Hepatocyte (in vitro differentiated cells): ENCODE measurements at regions not wholly inside any gene's neighbourhood (a gene's known extent, or its start where the extent isn't known, plus 50 kb on each side); places are given as distances from the start of the nearest gene placed in this dataset.

Source experiments
- DNase-seq: peaks from one replicate; pipeline ENCODE4 v3.0.0-alpha.2; 2016; ENCODE audit warnings: low spot score
- H2AFZ ChIP-seq: fragments of 200-600 bp; sonication (generic); 2 replicates; pipeline ENCODE4 v1.6.0; 2016; ENCODE audit warnings: antibody characterized with exemption, mild to moderate bottlenecking
- H3K27ac ChIP-seq: fragments of 200-600 bp; sonication (generic); 2 replicates; pipeline ENCODE4 v1.5.1; 2016; ENCODE audit warnings: mild to moderate bottlenecking
- H3K27me3 ChIP-seq: fragments of 200-600 bp; sonication (generic); 2 replicates; pipeline ENCODE4 v1.6.1; 2016
- H3K36me3 ChIP-seq: fragments of 200-600 bp; sonication (generic); replicated peaks from 2 replicates; pipeline ENCODE4 v1.5.1; 2016; ENCODE audit warnings: low read depth; ENCODE audit not compliant: insufficient read depth
- H3K4me1 ChIP-seq: fragments of 200-600 bp; sonication (generic); 2 replicates; pipeline ENCODE4 v1.5.1; 2016; ENCODE audit warnings: mild to moderate bottlenecking, moderate library complexity; ENCODE audit not compliant: insufficient read depth
- H3K4me2 ChIP-seq: fragments of 200-600 bp; sonication (generic); 2 replicates; pipeline ENCODE4 v1.6.0; 2016
- H3K4me3 ChIP-seq: fragments of 200-600 bp; sonication (generic); 2 replicates; pipeline ENCODE4 v1.5.1; 2016; ENCODE audit warnings: mild to moderate bottlenecking
- H3K79me2 ChIP-seq: fragments of 200-600 bp; sonication (generic); 2 replicates; pipeline ENCODE4 v1.6.0; 2017; ENCODE audit warnings: mild to moderate bottlenecking
- H3K9me2 ChIP-seq: fragments of 200-600 bp; sonication (generic); replicated peaks from 2 replicates; pipeline ENCODE4 v1.6.0; 2017; ENCODE audit warnings: mild to moderate bottlenecking; ENCODE audit not compliant: insufficient read depth
- H3K9me3 ChIP-seq: fragments of 200-600 bp; sonication (generic); 2 replicates; pipeline ENCODE4 v1.5.1; 2016; ENCODE audit warnings: low read depth, mild to moderate bottlenecking
- H4K20me1 ChIP-seq: fragments of 200-600 bp; sonication (generic); 2 replicates; pipeline ENCODE4 v1.6.0; 2016; ENCODE audit warnings: mild to moderate bottlenecking; ENCODE audit not compliant: insufficient read depth, poor library complexity, severe bottlenecking
- CTCF ChIP-seq: fragments of 200-600 bp; sonication (generic); IDR thresholded peaks from 2 replicates; pipeline ENCODE4 v1.5.1; 2016; ENCODE audit warnings: antibody characterized with exemption, mild to moderate bottlenecking; ENCODE audit not compliant: poor library complexity
- EZH2 ChIP-seq: fragments of 200-600 bp; sonication (generic); IDR thresholded peaks from 2 replicates; pipeline ENCODE4 v1.6.1; 2016; ENCODE audit warnings: antibody characterized with exemption, mild to moderate bottlenecking, borderline replicate concordance
- EZH2phosphoT487 ChIP-seq: fragments of 200-600 bp; sonication (generic); IDR thresholded peaks from one replicate; pipeline ENCODE4 v1.6.1; 2018; ENCODE audit warnings: antibody characterized with exemption, mild to moderate bottlenecking, low read depth, moderate library complexity; ENCODE audit not compliant: unreplicated experiment, severe bottlenecking
- WGBS: methylation state at CpG from one replicate; pipeline ENCODE4 v1.1.6; 2016; ENCODE audit warnings: low lambda C conversion rate; ENCODE audit errors: missing lambda C conversion rate; 5-methylcytosine and 5-hydroxymethylcytosine counted together

- no peak for TF ChIP-seq EZH2
- no peak for TF ChIP-seq EZH2phosphoT487
- TF ChIP-seq CTCF: no peak
- peaks cover 9% of the 10 kb centered on the region for H3K4me1 ChIP-seq
- H2AFZ ChIP-seq: no peak overlapping the region
- H3K79me2 ChIP-seq: no peaks in the 10 kb centered on the region
- no peaks in the 10 kb centered on the region for H3K9me3 ChIP-seq
- no peaks in the 10 kb centered on the region for H3K36me3 ChIP-seq
- H3K4me3 ChIP-seq: no peak overlapping the region
- no peaks in the 10 kb centered on the region for H4K20me1 ChIP-seq
- H3K27ac ChIP-seq: no peak overlapping the region
- H3K9me2 ChIP-seq: no peaks in the 10 kb centered on the region
- DNase-seq: no peak
- no peak overlapping the region for H3K4me2 ChIP-seq
- no peaks in the 10 kb centered on the region for H3K27me3 ChIP-seq
- 92% methylated on average over 6 of the region's 6 CpGs for WGBS
Measured at GRCh38 chr7:68324621-68325020, 1273.7 kb upstream of the AUTS2 start.

- Histone ChIP-seq H3K4me3 (no peak overlapping the region), H2AFZ (no peak overlapping the region), H3K79me2 (no peaks in the 10 kb centered on the region), H3K27me3 (no peaks in the 10 kb centered on the region), H3K9me3 (no peaks in the 10 kb centered on the region), H4K20me1 (no peaks in the 10 kb centered on the region), H3K4me2 (no peak overlapping the region), H3K36me3 (no peaks in the 10 kb centered on the region), H3K9me2 (no peaks in the 10 kb centered on the region), H3K4me1 (no peaks in the 10 kb centered on the region), H3K27ac (no peak overlapping the region)
- no peak for DNase-seq
- WGBS: 88% methylated on average over 3 of the region's 3 CpGs
- TF ChIP-seq EZH2 (no peak), EZH2phosphoT487 (no peak), CTCF (no peak)
Measured at GRCh38 chr7:68334216-68334615, 1264.1 kb upstream of the AUTS2 start.

GRCh38 chr7:68334636-68335272 is 1263.5 kb upstream of the AUTS2 start:
- DNase-seq: no peak
- Histone ChIP-seq H4K20me1 (no peaks in the 10 kb centered on the region), H2AFZ (no peak overlapping the region), H3K9me2 (no peaks in the 10 kb centered on the region), H3K9me3 (no peaks in the 10 kb centered on the region), H3K4me1 (no peaks in the 10 kb centered on the region), H3K36me3 (no peaks in the 10 kb centered on the region), H3K27me3 (no peaks in the 10 kb centered on the region), H3K4me2 (no peak overlapping the region), H3K79me2 (no peaks in the 10 kb centered on the region), H3K4me3 (no peak overlapping the region), H3K27ac (no peak overlapping the region)
- TF ChIP-seq CTCF: no peak
- TF ChIP-seq EZH2phosphoT487: no peak
- no peak for TF ChIP-seq EZH2
- 82% methylated on average over 9 of the region's 9 CpGs for WGBS

GRCh38 chr7:68336594-68336993 is 1261.7 kb upstream of the AUTS2 start:
- Histone ChIP-seq H4K20me1 (no peaks in the 10 kb centered on the region), H2AFZ (no peak overlapping the region), H3K9me2 (no peaks in the 10 kb centered on the region), H3K27me3 (no peaks in the 10 kb centered on the region), H3K9me3 (no peaks in the 10 kb centered on the region), H3K36me3 (no peaks in the 10 kb centered on the region), H3K4me2 (no peak overlapping the region), H3K4me1 (no peaks in the 10 kb centered on the region), H3K4me3 (no peak overlapping the region), H3K27ac (no peak overlapping the region), H3K79me2 (no peaks in the 10 kb centered on the region)
- TF ChIP-seq EZH2: no peak
- no peak for TF ChIP-seq EZH2phosphoT487
- no peak for TF ChIP-seq CTCF
- 79% methylated on average over 8 of the region's 8 CpGs for WGBS
- no peak for DNase-seq
